H1 (cell line): ENCODE measurements at regions not wholly inside any gene's neighbourhood (a gene's known extent, or its start where the extent isn't known, plus 50 kb on each side); places are given as distances from the start of the nearest gene placed in this dataset.

ENCODE experiments used
- BRCA1 ChIP-seq: IDR thresholded peaks from 2 replicates; pipeline ENCODE4 v1.6.1; 2012; ENCODE audit warnings: low read depth, low read length, improper control_type of control experiment
- RAD21 ChIP-seq, 2 experiments: IDR thresholded peaks in 1 of 2; conservative IDR thresholded peaks in 1 of 2; 2 replicates each; pipeline ENCODE4 v1.6.1; 2011; ENCODE audit warnings: low read depth in 2 of 2, low read length in 2 of 2, improper control_type of control experiment in 1 of 2, inconsistent platforms in 1 of 2, mild to moderate bottlenecking in 1 of 2, moderate library complexity in 1 of 2
- TF ChIP-seq, protein P1 (sequence below), 3 experiments: IDR thresholded peaks; 1 replicate in 2 of 3; 2 replicates in 1 of 3; pipeline versions ENCODE4 v1.5.1 to v1.6.1; 2011; ENCODE audit warnings: low read length in 3 of 3, mild to moderate bottlenecking in 3 of 3, inconsistent platforms in 2 of 3, low read depth in 1 of 3, moderate library complexity in 1 of 3; ENCODE audit not compliant: insufficient read depth in 1 of 3; ENCODE audit errors: control extremely low read depth in 1 of 3

DNA sequence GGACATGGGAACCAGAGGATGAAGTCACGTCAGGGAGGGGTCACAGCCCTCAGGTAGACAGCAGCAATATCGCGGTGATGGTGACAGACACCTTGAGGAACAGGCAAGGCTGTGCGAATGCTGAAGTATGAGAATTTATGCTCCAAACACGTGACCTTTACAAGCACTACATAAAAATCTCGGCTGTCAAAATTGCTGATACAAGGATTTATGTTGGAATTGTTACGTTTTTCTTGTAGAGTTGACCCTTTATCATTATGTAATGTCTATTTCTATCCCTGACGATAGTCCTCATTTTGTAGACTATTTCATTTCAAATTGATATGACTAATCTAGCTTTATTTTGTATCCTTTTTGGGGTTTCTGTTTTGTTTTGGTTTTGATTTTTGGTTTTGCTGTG, 311.1 kb downstream of the C6orf118 start:
- TF ChIP-seq BRCA1 = no peak
- TF ChIP-seq, protein P1, sequence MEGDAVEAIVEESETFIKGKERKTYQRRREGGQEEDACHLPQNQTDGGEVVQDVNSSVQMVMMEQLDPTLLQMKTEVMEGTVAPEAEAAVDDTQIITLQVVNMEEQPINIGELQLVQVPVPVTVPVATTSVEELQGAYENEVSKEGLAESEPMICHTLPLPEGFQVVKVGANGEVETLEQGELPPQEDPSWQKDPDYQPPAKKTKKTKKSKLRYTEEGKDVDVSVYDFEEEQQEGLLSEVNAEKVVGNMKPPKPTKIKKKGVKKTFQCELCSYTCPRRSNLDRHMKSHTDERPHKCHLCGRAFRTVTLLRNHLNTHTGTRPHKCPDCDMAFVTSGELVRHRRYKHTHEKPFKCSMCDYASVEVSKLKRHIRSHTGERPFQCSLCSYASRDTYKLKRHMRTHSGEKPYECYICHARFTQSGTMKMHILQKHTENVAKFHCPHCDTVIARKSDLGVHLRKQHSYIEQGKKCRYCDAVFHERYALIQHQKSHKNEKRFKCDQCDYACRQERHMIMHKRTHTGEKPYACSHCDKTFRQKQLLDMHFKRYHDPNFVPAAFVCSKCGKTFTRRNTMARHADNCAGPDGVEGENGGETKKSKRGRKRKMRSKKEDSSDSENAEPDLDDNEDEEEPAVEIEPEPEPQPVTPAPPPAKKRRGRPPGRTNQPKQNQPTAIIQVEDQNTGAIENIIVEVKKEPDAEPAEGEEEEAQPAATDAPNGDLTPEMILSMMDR (IDR thresholded peaks at IDR 0.05; ENCODE audit: control extremely low read depth in 1 of 3, insufficient read depth in 1 of 3, low read depth in 1 of 3, low read length in 3 of 3) = no peak
- TF ChIP-seq RAD21 (IDR thresholded peaks at IDR 0.05 in 1 of 2, conservative IDR thresholded peaks at IDR 0.05 in 1 of 2; ENCODE audit: low read depth in 2 of 2, low read length in 2 of 2) = no peak
